ENCODE measurements at regions not wholly inside any gene's neighbourhood (a gene's known extent, or its start where the extent isn't known, plus 50 kb on each side); places are given as distances from the start of the nearest gene placed in this dataset.

DNA sequence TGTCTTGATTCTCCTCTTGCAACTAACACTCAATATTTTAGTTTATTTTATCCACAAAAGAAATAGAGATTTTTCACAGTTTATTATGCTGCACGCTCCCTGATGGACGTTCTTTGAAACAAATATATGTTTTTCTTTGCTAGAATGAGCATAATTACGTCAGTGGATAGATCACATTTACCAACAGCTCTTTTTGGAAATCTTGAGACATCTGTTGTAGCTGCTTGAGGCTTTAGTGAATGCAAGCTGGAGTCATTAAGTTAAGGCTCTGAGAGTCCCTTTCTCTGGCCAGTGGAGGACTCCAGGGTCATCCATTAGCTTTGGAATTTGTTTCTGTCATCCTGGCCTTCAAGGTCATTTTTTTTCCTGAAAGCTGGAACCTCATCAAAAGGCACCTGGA is 405.6 kb upstream of the TMEM132C start:
- DNase-seq (ENCODE audit: low read depth): no peak
- TF ChIP-seq, protein P1, sequence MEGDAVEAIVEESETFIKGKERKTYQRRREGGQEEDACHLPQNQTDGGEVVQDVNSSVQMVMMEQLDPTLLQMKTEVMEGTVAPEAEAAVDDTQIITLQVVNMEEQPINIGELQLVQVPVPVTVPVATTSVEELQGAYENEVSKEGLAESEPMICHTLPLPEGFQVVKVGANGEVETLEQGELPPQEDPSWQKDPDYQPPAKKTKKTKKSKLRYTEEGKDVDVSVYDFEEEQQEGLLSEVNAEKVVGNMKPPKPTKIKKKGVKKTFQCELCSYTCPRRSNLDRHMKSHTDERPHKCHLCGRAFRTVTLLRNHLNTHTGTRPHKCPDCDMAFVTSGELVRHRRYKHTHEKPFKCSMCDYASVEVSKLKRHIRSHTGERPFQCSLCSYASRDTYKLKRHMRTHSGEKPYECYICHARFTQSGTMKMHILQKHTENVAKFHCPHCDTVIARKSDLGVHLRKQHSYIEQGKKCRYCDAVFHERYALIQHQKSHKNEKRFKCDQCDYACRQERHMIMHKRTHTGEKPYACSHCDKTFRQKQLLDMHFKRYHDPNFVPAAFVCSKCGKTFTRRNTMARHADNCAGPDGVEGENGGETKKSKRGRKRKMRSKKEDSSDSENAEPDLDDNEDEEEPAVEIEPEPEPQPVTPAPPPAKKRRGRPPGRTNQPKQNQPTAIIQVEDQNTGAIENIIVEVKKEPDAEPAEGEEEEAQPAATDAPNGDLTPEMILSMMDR (IDR thresholded peaks at IDR 0.05; ENCODE audit: insufficient read depth, low read depth, low read length, missing control alignments): no peak
- H3K4me3 ChIP-seq (ENCODE audit: low read length): no peak overlapping the region

- no peak overlapping the region for H3K4me3 ChIP-seq (ENCODE audit: low read length)
- TF ChIP-seq, protein P1 (IDR thresholded peaks at IDR 0.05; ENCODE audit: insufficient read depth, low read depth, low read length, missing control alignments): no peak
- no peak for DNase-seq (ENCODE audit: low read depth)
Observed at GRCh38 chr12:127873306-127873705, 393.7 kb upstream of the TMEM132C start.

DNA sequence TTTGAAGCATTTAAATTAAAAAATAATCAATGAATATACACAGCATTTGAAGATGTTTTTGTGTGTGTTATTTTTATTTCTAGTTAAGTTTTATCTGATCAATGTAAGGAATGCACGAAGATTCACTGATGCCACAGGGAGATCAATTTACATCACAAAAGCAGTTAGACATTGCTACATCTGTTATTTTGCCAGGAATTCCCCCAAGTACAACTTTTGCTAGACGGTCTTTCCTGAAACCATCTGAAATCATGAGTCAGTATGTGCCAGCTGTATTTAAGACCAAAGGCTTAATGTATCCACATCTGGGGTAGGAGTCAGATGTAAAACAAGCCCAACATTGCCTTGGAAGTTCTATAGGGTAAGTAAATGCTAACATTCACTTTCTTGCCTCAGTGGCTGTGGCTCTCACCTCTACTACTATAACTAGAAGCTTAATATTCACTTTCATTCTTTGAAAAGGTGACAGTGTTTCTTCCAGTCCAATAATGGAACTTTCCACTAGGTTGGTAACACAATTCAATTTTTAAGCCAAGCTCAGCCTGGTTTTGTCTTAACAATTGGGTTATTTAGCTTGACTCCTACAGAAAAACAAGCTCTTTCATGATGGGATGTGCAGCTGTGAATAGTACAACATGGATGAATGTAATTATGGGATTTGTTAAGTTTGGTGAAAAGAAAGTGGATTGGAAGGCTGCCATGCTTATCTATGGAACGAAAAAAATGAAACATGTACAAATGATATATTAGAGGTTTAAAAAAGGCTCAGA is 385.4 kb upstream of the TMEM132C start:
- H3K4me3 ChIP-seq (ENCODE audit: low read length): no peak overlapping the region
- DNase-seq (ENCODE audit: low read depth): no peak
- TF ChIP-seq, protein P1 (IDR thresholded peaks at IDR 0.05; ENCODE audit: insufficient read depth, low read depth, low read length, missing control alignments): no peak

GRCh38 chr12:127883013-127883412 is 384.0 kb upstream of the TMEM132C start:
- TF ChIP-seq, protein P1 (IDR thresholded peaks at IDR 0.05; ENCODE audit: insufficient read depth, low read depth, low read length, missing control alignments): no peak
- DNase-seq (ENCODE audit: low read depth): no peak

GRCh38 chr12:127885954-127886750 is 380.8 kb upstream of the TMEM132C start:
- TF ChIP-seq, protein P1 (IDR thresholded peaks at IDR 0.05; ENCODE audit: insufficient read depth, low read depth, low read length, missing control alignments): no peak
- DNase-seq (ENCODE audit: low read depth): no peak
- no peak overlapping the region for H3K4me3 ChIP-seq (ENCODE audit: low read length)

More at GRCh38 chr12:127883013-127883412, 384.0 kb upstream of the TMEM132C start:
- no peak overlapping the region for H3K4me3 ChIP-seq (ENCODE audit: low read length)

DNA sequence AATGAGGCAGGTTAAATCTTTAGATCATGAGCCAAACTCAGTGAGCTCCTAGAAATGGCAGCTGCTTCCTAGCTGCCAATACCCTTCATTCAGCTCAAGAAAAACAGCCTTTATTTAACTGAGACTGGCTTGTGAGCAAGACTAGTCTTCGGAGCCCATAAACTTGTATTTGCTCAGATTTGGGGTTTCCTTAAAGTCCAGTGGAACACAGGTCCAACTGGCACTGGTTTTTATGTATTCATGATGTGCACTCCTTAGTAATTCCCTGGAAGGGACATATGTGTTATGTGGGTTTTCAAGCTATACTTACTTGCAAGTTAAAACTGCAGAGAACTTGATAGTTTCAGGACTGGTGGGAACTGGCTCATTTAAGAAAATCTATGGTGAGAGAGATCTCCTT is 380.1 kb upstream of the TMEM132C start:
- DNase-seq (ENCODE audit: low read depth): no peak
- H3K4me3 ChIP-seq (ENCODE audit: low read length): no peak overlapping the region
- TF ChIP-seq, protein P1 (IDR thresholded peaks at IDR 0.05; ENCODE audit: insufficient read depth, low read depth, low read length, missing control alignments): no peak

Measured in epithelial cell of esophagus (primary cell).